NT2/D1 (cell line): ENCODE measurements at regions not wholly inside any gene's neighbourhood (a gene's known extent, or its start where the extent isn't known, plus 50 kb on each side); places are given as distances from the start of the nearest gene placed in this dataset.

ENCODE experiments used
- SUZ12 ChIP-seq: IDR thresholded peaks from 2 replicates; pipeline ENCODE4 v1.6.1; 2011; ENCODE audit not compliant: insufficient read length, insufficient read depth; ENCODE audit errors: extremely low read depth
- ZNF274 ChIP-seq: IDR thresholded peaks from 2 replicates; pipeline ENCODE4 v1.6.1; 2011; ENCODE audit warnings: mild to moderate bottlenecking, low read depth, low read length

DNA sequence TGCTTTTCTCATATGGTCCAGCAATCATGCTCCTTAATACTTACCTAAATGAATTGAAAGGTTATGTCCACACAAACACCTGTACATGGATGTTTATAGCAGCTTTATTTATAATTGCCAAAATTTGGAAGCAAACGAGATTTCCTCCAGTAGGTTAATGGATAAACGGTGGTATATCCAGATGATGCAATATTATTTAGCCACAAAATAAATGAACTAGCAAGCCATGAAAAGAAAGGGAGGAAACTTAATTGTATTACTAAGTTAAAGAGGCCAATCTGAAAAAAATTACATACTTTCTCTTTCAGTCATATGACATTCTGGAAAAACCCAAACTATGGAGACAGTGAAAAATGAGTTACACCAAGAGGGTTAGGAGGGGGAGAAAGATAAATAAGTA, 76.3 kb upstream of the LRRC7 start:
- TF ChIP-seq ZNF274 (no peak), SUZ12 (no peak)
